WERI-Rb-1 (cell line): ENCODE measurements at regions not wholly inside any gene's neighbourhood (a gene's known extent, or its start where the extent isn't known, plus 50 kb on each side); places are given as distances from the start of the nearest gene placed in this dataset.
A peak's percentile ranks its signal among the peaks of the same experiment; 100 is the strongest.

Experiments
- DNase-seq: peaks from one replicate; pipeline ENCODE4 v3.0.0-alpha.2; 2020
- H3K27ac ChIP-seq: fragments of 250-450 bp; sonication (Bioruptor Pico); 2 replicates; pipeline ENCODE4 v1.5.1; 2020; ENCODE audit warnings: mild to moderate bottlenecking, moderate library complexity
- H3K27me3 ChIP-seq: fragments of 250-450 bp; sonication (Bioruptor Pico); 2 replicates; pipeline ENCODE4 v1.5.1; 2021; ENCODE audit warnings: mild to moderate bottlenecking, low read depth, moderate library complexity; ENCODE audit not compliant: insufficient read depth, severe bottlenecking
- H3K36me3 ChIP-seq: fragments of 250-450 bp; sonication (Bioruptor Pico); 2 replicates; pipeline ENCODE4 v1.5.1; 2020; ENCODE audit warnings: mild to moderate bottlenecking, moderate library complexity
- H3K4me3 ChIP-seq: 2 replicates; pipeline ENCODE4 v1.5.1; 2011; ENCODE audit warnings: low read depth, mild to moderate bottlenecking, control low read depth, low read length
- H3K9me3 ChIP-seq: fragments of 250-450 bp; sonication (Bioruptor Pico); 2 replicates; pipeline ENCODE4 v1.5.1; 2021; ENCODE audit warnings: mild to moderate bottlenecking, moderate library complexity; ENCODE audit not compliant: severe bottlenecking
- CTCF ChIP-seq: IDR thresholded peaks from 2 replicates; pipeline ENCODE4 v1.5.1; 2011; ENCODE audit warnings: low read depth, mild to moderate bottlenecking, control low read depth, inconsistent platforms, low read length

- Histone ChIP-seq H3K27me3 (no peaks in the 10 kb centered on the region), H3K27ac (no peak overlapping the region), H3K36me3 (no peaks in the 10 kb centered on the region), H3K9me3 (peaks cover 14% of the 10 kb centered on the region), H3K4me3 (no peak overlapping the region)
- TF ChIP-seq CTCF, result no peak
- no peak for DNase-seq
Observed at GRCh38 chr2:136479696-136480095, 285.6 kb upstream of the THSD7B start.

GRCh38 chr2:136468799-136469369, 296.5 kb upstream of the THSD7B start:
- no peak overlapping the region for H3K27ac ChIP-seq
- peaks cover 4% of the 10 kb centered on the region for H3K9me3 ChIP-seq
- H3K4me3 ChIP-seq, result no peak overlapping the region
- TF ChIP-seq CTCF, result no peak
- no peaks in the 10 kb centered on the region for H3K27me3 ChIP-seq
- DNase-seq, result peak; percentile 48
- no peaks in the 10 kb centered on the region for H3K36me3 ChIP-seq

- no peaks in the 10 kb centered on the region for H3K36me3 ChIP-seq
- TF ChIP-seq CTCF, result no peak
Observed at GRCh38 chr2:136452528-136452927, 312.8 kb upstream of the THSD7B start.

GRCh38 chr2:136448986-136449780, 316.2 kb upstream of the THSD7B start:
- Histone ChIP-seq H3K27me3 (no peaks in the 10 kb centered on the region), H3K27ac (no peak overlapping the region), H3K4me3 (no peak overlapping the region), H3K36me3 (no peaks in the 10 kb centered on the region), H3K9me3 (no peaks in the 10 kb centered on the region)
- TF ChIP-seq CTCF, result no peak
- DNase-seq, result no peak

More at GRCh38 chr2:136452528-136452927, 312.8 kb upstream of the THSD7B start:
- H3K4me3 ChIP-seq, result no peak overlapping the region
- H3K9me3 ChIP-seq, result no peaks in the 10 kb centered on the region
- H3K27me3 ChIP-seq, result no peaks in the 10 kb centered on the region
- H3K27ac ChIP-seq, result no peak overlapping the region
- DNase-seq, result no peak

GRCh38 chr2:136448432-136448831, 316.9 kb upstream of the THSD7B start:
- H3K27me3 ChIP-seq, result no peaks in the 10 kb centered on the region
- TF ChIP-seq CTCF, result no peak
- no peak overlapping the region for H3K4me3 ChIP-seq
- no peaks in the 10 kb centered on the region for H3K36me3 ChIP-seq
- no peaks in the 10 kb centered on the region for H3K9me3 ChIP-seq
- no peak for DNase-seq
- H3K27ac ChIP-seq, result no peak overlapping the region

- Histone ChIP-seq H3K9me3 (no peaks in the 10 kb centered on the region), H3K27ac (no peak overlapping the region), H3K4me3 (no peak overlapping the region), H3K27me3 (no peaks in the 10 kb centered on the region), H3K36me3 (no peaks in the 10 kb centered on the region)
- TF ChIP-seq CTCF, result no peak
- DNase-seq, result no peak
Observed at GRCh38 chr2:136444323-136444722, 321.0 kb upstream of the THSD7B start.
